ENCODE measurements at regions not wholly inside any gene's neighbourhood (a gene's known extent, or its start where the extent isn't known, plus 50 kb on each side); places are given as distances from the start of the nearest gene placed in this dataset.

DNA sequence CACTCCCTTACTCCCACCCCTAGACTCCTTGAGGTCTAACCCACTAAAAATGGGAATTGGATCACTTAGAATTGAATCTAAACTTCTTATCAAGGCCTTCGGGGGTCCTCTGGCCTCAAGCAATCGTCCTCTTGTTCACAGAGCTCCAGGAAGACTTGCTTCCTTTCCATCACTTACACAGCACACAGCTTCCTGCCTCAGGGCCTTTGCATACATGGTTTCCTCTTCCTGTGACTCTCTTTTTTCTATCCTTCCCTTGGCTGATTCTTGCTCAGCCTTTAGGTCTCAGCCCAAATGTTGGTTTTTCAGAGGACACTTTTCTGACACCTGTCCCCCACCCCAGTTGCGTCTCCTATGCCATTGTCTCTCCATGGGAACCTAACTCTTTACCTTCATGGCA, 50.0 kb upstream of the ALDH1B1 start:
- no peak overlapping the region for H3K4me3 ChIP-seq (ENCODE audit: low read depth, low read length)
- no peak for DNase-seq (ENCODE audit: low read depth)
- no peak for TF ChIP-seq CTCF (conservative IDR thresholded peaks at IDR 0.05; ENCODE audit: low read depth, low read length)

DNA sequence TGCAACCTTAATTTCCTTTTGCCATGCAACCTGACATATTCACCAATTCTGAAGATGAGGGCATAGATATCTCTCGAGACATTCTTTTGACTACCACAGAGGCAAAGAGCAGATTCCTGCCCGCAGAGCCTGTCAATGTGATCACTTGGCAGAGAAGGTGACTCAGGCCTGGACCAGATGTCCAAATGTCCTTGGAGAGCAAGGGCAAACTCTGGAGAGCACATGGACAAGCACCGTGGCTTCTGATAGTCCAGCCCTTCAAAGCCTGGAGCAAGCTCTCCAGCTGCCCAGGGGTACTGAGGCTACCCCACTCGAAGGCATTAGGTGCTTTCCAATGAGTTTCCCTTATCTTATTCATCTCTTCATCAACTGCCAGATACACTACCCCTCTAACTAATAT, 50.4 kb upstream of the ALDH1B1 start:
- DNase-seq (ENCODE audit: low read depth) = no peak
- no peak overlapping the region for H3K4me3 ChIP-seq (ENCODE audit: low read depth, low read length)
- no peak for TF ChIP-seq CTCF (conservative IDR thresholded peaks at IDR 0.05; ENCODE audit: low read depth, low read length)

- no peak for DNase-seq (ENCODE audit: low read depth)
- no peak overlapping the region for H3K4me3 ChIP-seq (ENCODE audit: low read depth, low read length)
Measured at GRCh38 chr9:38339496-38339895, 53.0 kb upstream of the ALDH1B1 start.

GRCh38 chr9:38339087-38339486, 53.4 kb upstream of the ALDH1B1 start:
- TF ChIP-seq CTCF (conservative IDR thresholded peaks at IDR 0.05; ENCODE audit: low read depth, low read length) = peak; percentile 21
- no peak overlapping the region for H3K4me3 ChIP-seq (ENCODE audit: low read depth, low read length)
- peak; percentile 57 for DNase-seq (ENCODE audit: low read depth)

More at GRCh38 chr9:38339496-38339895, 53.0 kb upstream of the ALDH1B1 start:
- no peak for TF ChIP-seq CTCF (conservative IDR thresholded peaks at IDR 0.05; ENCODE audit: low read depth, low read length)

DNA sequence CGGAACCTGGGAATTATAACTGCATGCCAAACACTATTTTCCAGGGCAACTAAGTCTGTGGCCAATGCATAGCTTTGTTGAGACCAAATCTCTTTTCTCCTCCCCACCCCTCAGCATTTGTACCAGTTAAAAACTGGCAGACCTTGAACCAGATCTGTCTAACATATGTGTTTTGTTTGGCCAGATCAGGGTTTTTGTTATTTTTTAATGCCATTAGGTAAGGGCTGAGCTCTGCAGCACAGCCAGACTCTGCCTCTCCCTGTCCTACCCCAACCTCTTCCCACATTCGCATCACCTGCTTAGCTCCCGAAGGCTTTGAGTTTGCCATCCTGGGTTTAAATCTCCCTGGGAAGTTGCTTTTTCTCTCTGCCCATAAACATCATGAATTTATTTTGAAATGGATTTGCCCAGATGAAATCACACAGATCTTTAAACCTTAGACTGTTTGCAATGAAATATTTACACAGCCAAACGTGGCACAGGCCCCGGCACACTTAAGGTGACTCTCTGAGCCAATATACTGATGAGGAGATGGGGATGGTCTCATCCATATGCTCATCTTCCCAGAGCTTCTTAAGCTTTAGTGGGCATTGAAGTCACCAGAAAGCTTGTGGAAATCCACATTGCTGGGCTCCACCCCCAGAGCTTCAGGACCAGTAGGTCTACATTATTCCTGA, 54.0 kb upstream of the ALDH1B1 start:
- no peak overlapping the region for H3K4me3 ChIP-seq (ENCODE audit: low read depth, low read length)
- TF ChIP-seq CTCF (conservative IDR thresholded peaks at IDR 0.05; ENCODE audit: low read depth, low read length) = no peak
- DNase-seq (ENCODE audit: low read depth) = no peak

- no peak for DNase-seq (ENCODE audit: low read depth)
- TF ChIP-seq CTCF (conservative IDR thresholded peaks at IDR 0.05; ENCODE audit: low read depth, low read length) = no peak
- no peak overlapping the region for H3K4me3 ChIP-seq (ENCODE audit: low read depth, low read length)
Measured at GRCh38 chr9:38337706-38338264, 54.7 kb upstream of the ALDH1B1 start.

- no peak for TF ChIP-seq CTCF (conservative IDR thresholded peaks at IDR 0.05; ENCODE audit: low read depth, low read length)
- H3K4me3 ChIP-seq (ENCODE audit: low read depth, low read length) = no peak overlapping the region
- no peak for DNase-seq (ENCODE audit: low read depth)
Measured at GRCh38 chr9:38337181-38337580, 55.3 kb upstream of the ALDH1B1 start.

Measured in epithelial cell of proximal tubule (primary cell).